Heart right ventricle (tissue), 16 donors: ENCODE measurements at regions not wholly inside any gene's neighbourhood (a gene's known extent, or its start where the extent isn't known, plus 50 kb on each side); places are given as distances from the start of the nearest gene placed in this dataset.

Experiments
- ATAC-seq, 8 donors: fragments of 200-7000 bp; cut with Tn5 transposase; one replicate each; pipeline ENCODE4 v1.9.1; 2020; ENCODE audit warnings: mild to moderate bottlenecking in 8 of 8, moderate library complexity in 8 of 8, moderate number of reproducible peaks in 1 of 8
- DNase-seq, 2 donors: peaks; one replicate each; pipeline ENCODE4 v3.0.0-alpha.2; 2020
- H3K27ac ChIP-seq, 10 donors: fragments of 200-600 bp; sonication (generic) in 2 of 10; one replicate each; pipeline versions ENCODE4 v1.5.0 to v1.8.0; 2020 to 2022; ENCODE audit warnings: mild to moderate bottlenecking in 3 of 10
- H3K27me3 ChIP-seq, 7 donors: fragments of 200-600 bp; one replicate each; pipeline ENCODE4 v1.8.0; 2021 to 2022; ENCODE audit warnings: mild to moderate bottlenecking in 2 of 7
- H3K36me3 ChIP-seq, 9 donors: fragments of 200-600 bp; sonication (generic) in 1 of 9; one replicate each; pipeline versions ENCODE4 v1.5.0 to v1.8.0; 2020 to 2022; ENCODE audit warnings: mild to moderate bottlenecking in 2 of 9
- H3K4me1 ChIP-seq, 9 donors: fragments of 200-600 bp; sonication (generic) in 1 of 9; one replicate each; pipeline versions ENCODE4 v1.5.0 to v1.8.0; 2020 to 2022; ENCODE audit warnings: mild to moderate bottlenecking in 4 of 9
- H3K4me3 ChIP-seq, 10 donors: fragments of 200-600 bp; sonication (generic) in 2 of 10; one replicate each; pipeline versions ENCODE4 v1.5.0 to v1.8.0; 2020 to 2022; ENCODE audit warnings: mild to moderate bottlenecking in 7 of 10, moderate library complexity in 2 of 10
- H3K9me3 ChIP-seq, 11 donors: fragments of 200-600 bp in 10 of 11; sonication (generic) in 2 of 11; one replicate each; pipeline versions ENCODE4 v1.5.0 to v1.8.0; 2013 to 2022; ENCODE audit warnings: mild to moderate bottlenecking in 2 of 11, control low read depth in 1 of 11, moderate library complexity in 1 of 11
- CTCF ChIP-seq, 9 donors: fragments of 200-600 bp; sonication (generic) in 2 of 9; IDR thresholded peaks; one replicate each; pipeline versions ENCODE4 v1.5.0 to v1.8.0; 2021 to 2022; ENCODE audit warnings: antibody characterized with exemption in 9 of 9, mild to moderate bottlenecking in 5 of 9, moderate library complexity in 1 of 9
- WGBS, 2 donors: extraction: QIAGEN DNeasy Blood & Tissue Kit; methylation state at CpG; one replicate each; pipeline ENCODE4 v1.1.7; 2013; ENCODE audit warnings: inconsistent platforms in 1 of 2; 5-methylcytosine and 5-hydroxymethylcytosine counted together
- intact Hi-C, 10 donors: fragments of 100-400 bp; cut with DNase I; formaldehyde crosslinking; loops; one replicate each; pipeline versions ENCODE4 v1.11.1 to v1.14.2; 2022
- donor health status: Arrhythmogenic right ventricular cardiomyopathy.
- donor health status: ischemic (EF 13 %, LVEDD 7.1; RV severe dilation, severe dysfunction).
- donor health status: healthy with polysubstance abuse.
- donor health status: DM: no; HTN: yes; CAD: no.
- donor health status: DM: no; HTN: no; CAD: no.
- donor health status: ischemic (EF 25% LVEDD 6.9; RV normal size, moderate dysfunction).
- donor health status: ischemic (EF 25% LVEDD 5.7; RV mildly dilated, moderate dysfunction).
- donor health status: healthy.
- donor health status: DM: yes; HTN: yes; CAD: no.
- donor health status: Ischemic cardiomyopathy.
- donor health status: ischemic (EF 35%, LVEDD 5.7; RV mildly dilated, moderate dysfunction).
- donor health status: nonischemic (EF 11% LVEDD 7.7; RV severe dilation, severe dysfunction).
- donor health status: DM: yes; HTN: yes; CAD: no.
- donor health status: PGD.
- donor health status: ischemic (EF 29% LVEDD 5.4; RV normal size, mild dysfunction).
- donor health status: nonischemic (EF 23%, LVEDD 6.1; RV moderate dilation, normal function).

- TF ChIP-seq CTCF (IDR thresholded peaks at IDR 0.05), result no peak
- 42 to 49% methylated on average over 5 of the region's 5 CpGs for WGBS, 2 donors
- intact Hi-C loops, result no loop called here
- no peak overlapping the region for H3K4me3 ChIP-seq
- no peaks in the 10 kb centered on the region for H3K36me3 ChIP-seq
- no peak for ATAC-seq
- no peak overlapping the region for H3K27ac ChIP-seq
- H3K9me3 ChIP-seq, result no peaks in the 10 kb centered on the region
- no peaks in the 10 kb centered on the region for H3K4me1 ChIP-seq
- no peak for DNase-seq
- H3K27me3 ChIP-seq, result no peaks in the 10 kb centered on the region
Observed at GRCh38 chr4:156638334-156638733, 333.3 kb downstream of the PDGFC start.

DNA sequence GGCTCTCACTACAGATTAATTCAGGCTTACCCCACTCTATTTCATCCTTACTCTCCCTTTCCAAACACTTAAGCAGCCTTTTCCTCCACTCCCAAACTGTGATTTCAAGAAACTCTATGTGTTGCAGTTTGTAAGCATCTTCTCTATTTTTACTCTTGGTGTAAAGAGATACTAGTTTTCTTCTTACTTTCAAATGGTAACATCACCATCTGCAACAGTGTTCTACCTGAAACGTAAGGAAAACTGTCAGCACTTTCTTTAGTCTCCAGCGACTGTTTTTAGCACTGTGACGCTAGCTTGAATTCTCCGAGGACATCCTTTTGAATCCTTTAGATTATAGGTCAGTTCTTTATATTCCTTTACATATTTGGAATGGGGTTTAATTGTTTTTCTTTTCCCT lies 335.2 kb downstream of the PDGFC start:
- Histone ChIP-seq H3K27ac (no peak overlapping the region), H3K4me3 (no peak overlapping the region), H3K27me3 (no peaks in the 10 kb centered on the region), H3K4me1 (no peaks in the 10 kb centered on the region), H3K9me3 (no peaks in the 10 kb centered on the region), H3K36me3 (no peaks in the 10 kb centered on the region)
- no peak for TF ChIP-seq CTCF (IDR thresholded peaks at IDR 0.05)
- ATAC-seq (no peak), DNase-seq (no peak)
- intact Hi-C loops, result no loop called here
- WGBS, 2 donors, result 81% methylated on average over 4 of the region's 4 CpGs

GRCh38 chr4:156635051-156635450 lies 336.5 kb downstream of the PDGFC start:
- no peaks in the 10 kb centered on the region for H3K9me3 ChIP-seq
- 65 to 73% methylated on average over 1 of the region's 1 CpG for WGBS, 2 donors
- DNase-seq (no peak), ATAC-seq (no peak)
- intact Hi-C loops, result no loop called here
- no peaks in the 10 kb centered on the region for H3K4me1 ChIP-seq
- no peaks in the 10 kb centered on the region for H3K36me3 ChIP-seq
- no peaks in the 10 kb centered on the region for H3K27me3 ChIP-seq
- no peak for TF ChIP-seq CTCF (IDR thresholded peaks at IDR 0.05)
- no peak overlapping the region for H3K4me3 ChIP-seq
- no peak overlapping the region for H3K27ac ChIP-seq

DNA sequence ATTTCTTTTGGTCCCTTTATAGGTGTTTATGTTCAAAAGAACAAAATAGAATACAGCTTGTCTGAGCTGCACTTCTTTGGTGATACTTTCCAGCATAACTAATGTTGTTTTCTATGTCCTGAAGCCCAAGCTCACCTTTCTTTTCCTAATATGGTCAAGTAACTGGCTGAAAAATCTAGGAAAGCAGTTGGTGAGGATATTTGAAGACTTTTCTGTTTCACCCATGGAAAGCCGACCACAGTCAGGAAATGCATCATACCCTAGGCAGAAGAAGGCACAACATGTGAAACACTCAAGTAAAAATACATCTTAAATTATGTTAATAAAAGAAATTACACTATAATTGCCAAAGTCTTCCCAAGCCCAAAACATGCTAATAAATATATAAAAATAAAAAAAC lies 337.0 kb downstream of the PDGFC start:
- Histone ChIP-seq H3K4me3 (no peak overlapping the region), H3K36me3 (no peaks in the 10 kb centered on the region), H3K9me3 (no peaks in the 10 kb centered on the region), H3K27ac (no peak overlapping the region), H3K4me1 (no peaks in the 10 kb centered on the region), H3K27me3 (no peaks in the 10 kb centered on the region)
- intact Hi-C loops, result no loop called here
- ATAC-seq (no peak), DNase-seq (no peak)
- WGBS, 2 donors, result 75% methylated on average over 1 of the region's 1 CpG
- TF ChIP-seq CTCF (IDR thresholded peaks at IDR 0.05), result no peak

DNA sequence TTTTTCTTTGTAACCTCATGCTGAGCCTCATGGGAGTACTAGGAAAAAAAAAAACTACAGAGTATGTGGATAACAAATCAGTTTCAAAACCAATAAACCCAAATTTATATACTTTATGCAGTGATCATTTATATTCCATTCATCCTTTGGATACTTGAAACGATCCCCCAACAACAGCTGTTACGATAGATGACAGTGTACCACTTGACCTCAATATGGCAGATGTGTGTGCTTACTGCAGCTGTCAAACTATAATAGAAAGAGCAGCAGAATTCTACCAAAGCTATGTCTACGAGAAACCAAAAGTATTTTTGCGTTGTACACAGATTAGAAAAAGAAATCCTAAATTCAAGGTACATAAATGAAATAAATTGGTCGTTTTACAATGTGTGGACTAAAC lies 337.8 kb downstream of the PDGFC start:
- 76 to 83% methylated on average over 5 of the region's 5 CpGs for WGBS, 2 donors
- Histone ChIP-seq H3K27me3 (no peaks in the 10 kb centered on the region), H3K4me3 (no peak overlapping the region), H3K27ac (no peak overlapping the region), H3K9me3 (no peaks in the 10 kb centered on the region), H3K36me3 (no peaks in the 10 kb centered on the region), H3K4me1 (no peaks in the 10 kb centered on the region)
- no peak for TF ChIP-seq CTCF (IDR thresholded peaks at IDR 0.05)
- ATAC-seq (no peak), DNase-seq (no peak)
- intact Hi-C loops, result no loop called here
